Left lung (tissue), 4 donors: ENCODE measurements at regions not wholly inside any gene's neighbourhood (a gene's known extent, or its start where the extent isn't known, plus 50 kb on each side); places are given as distances from the start of the nearest gene placed in this dataset.

Experiments used
- ATAC-seq: fragments of 200-7000 bp; cut with Tn5 transposase; one replicate; pipeline ENCODE4 v1.9.1; 2020; ENCODE audit warnings: moderate library complexity
- DNase-seq, 4 donors: peaks; one replicate each; pipeline ENCODE4 v3.0.0-alpha.2; 2013 to 2020
- H3K27ac ChIP-seq, 2 donors: fragments of 200-600 bp; sonication (generic) in 1 of 2; one replicate each; pipeline versions ENCODE4 v1.5.0 to v1.8.0; 2020 to 2021
- H3K27me3 ChIP-seq, 2 donors: fragments of 200-600 bp; sonication (generic) in 1 of 2; one replicate each; pipeline versions ENCODE4 v1.5.0 to v1.8.0; 2020 to 2021
- H3K36me3 ChIP-seq, 2 donors: fragments of 200-600 bp; sonication (generic) in 1 of 2; one replicate each; pipeline versions ENCODE4 v1.5.0 to v1.8.0; 2020 to 2021
- H3K4me1 ChIP-seq, 2 donors: fragments of 200-600 bp; one replicate each; pipeline ENCODE4 v1.8.0; 2021
- H3K4me3 ChIP-seq, 2 donors: fragments of 200-600 bp; sonication (generic) in 1 of 2; one replicate each; pipeline versions ENCODE4 v1.5.0 to v1.8.0; 2020 to 2021; ENCODE audit warnings: mild to moderate bottlenecking in 1 of 2
- H3K9me3 ChIP-seq, 2 donors: fragments of 200-600 bp; sonication (generic) in 1 of 2; one replicate each; pipeline versions ENCODE4 v1.5.0 to v1.8.0; 2020 to 2021
- intact Hi-C, 2 donors: fragments of 100-400 bp; cut with DNase I; formaldehyde crosslinking; loops; one replicate each; pipeline versions ENCODE4 v1.11.2 to v1.14.2; 2022
- TF ChIP-seq, protein P1 (sequence below), 2 donors: fragments of 200-600 bp; sonication (generic) in 1 of 2; IDR thresholded peaks; one replicate each; pipeline versions ENCODE4 v1.5.0 to v1.8.0; 2021; ENCODE audit warnings: antibody characterized with exemption in 2 of 2
- donor health status: DM: no; HTN: yes; CAD: no.
- donor health status: DM: no; HTN: no; CAD: no.

DNA sequence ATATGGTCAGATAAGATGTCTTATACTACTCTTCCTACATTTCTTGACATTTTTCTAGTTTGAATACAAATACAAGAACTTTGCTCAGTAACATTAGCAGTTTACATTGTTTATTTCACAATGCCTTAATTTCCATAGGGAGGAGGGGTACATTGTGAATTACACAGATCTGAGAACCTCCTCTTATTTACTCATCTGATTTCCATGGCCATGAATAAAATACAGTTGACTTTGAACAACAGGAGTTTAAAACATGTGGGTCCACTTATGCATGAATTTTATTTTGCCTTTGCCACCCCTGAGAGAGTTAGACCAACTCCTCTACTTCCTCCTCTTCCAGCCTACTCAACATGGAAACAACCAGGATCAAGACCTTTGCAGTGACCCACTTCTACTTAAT, 67.7 kb downstream of the MGST1 start:
- DNase-seq = no peak
- H3K9me3 ChIP-seq = no peaks in the 10 kb centered on the region
- no peak for ATAC-seq

DNA sequence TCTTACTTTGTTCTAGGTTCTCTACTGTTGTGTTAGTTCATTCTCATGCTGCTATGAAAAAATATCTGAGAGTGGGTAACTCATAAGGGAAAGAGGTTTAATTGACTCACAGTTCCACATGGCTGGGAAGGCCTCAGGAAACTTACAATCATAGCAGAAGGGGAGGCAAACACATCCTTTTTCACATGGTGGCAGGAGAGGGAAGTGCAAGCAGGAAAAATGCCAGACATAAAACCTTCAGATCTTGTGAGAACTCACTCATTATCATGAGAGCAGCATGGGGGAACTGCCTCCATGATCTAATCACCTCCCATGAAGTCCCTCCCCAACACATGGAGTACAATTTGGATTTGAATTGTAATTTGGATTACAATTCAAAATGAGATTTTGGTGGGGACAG, 69.6 kb downstream of the MGST1 start:
- Histone ChIP-seq H3K4me1 (no peaks in the 10 kb centered on the region), H3K4me3 (no peak overlapping the region), H3K36me3 (no peaks in the 10 kb centered on the region), H3K27me3 (no peaks in the 10 kb centered on the region), H3K9me3 (no peaks in the 10 kb centered on the region), H3K27ac (no peak overlapping the region)
- ATAC-seq (no peak), DNase-seq (no peak)
- intact Hi-C loops = no loop called here
- TF ChIP-seq, protein P1, sequence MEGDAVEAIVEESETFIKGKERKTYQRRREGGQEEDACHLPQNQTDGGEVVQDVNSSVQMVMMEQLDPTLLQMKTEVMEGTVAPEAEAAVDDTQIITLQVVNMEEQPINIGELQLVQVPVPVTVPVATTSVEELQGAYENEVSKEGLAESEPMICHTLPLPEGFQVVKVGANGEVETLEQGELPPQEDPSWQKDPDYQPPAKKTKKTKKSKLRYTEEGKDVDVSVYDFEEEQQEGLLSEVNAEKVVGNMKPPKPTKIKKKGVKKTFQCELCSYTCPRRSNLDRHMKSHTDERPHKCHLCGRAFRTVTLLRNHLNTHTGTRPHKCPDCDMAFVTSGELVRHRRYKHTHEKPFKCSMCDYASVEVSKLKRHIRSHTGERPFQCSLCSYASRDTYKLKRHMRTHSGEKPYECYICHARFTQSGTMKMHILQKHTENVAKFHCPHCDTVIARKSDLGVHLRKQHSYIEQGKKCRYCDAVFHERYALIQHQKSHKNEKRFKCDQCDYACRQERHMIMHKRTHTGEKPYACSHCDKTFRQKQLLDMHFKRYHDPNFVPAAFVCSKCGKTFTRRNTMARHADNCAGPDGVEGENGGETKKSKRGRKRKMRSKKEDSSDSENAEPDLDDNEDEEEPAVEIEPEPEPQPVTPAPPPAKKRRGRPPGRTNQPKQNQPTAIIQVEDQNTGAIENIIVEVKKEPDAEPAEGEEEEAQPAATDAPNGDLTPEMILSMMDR (IDR thresholded peaks at IDR 0.05) = no peak

More for the DNA sequence above, 67.7 kb downstream of the MGST1 start:
- H3K4me1 ChIP-seq = no peaks in the 10 kb centered on the region
- no peak overlapping the region for H3K27ac ChIP-seq
- TF ChIP-seq, protein P1 (IDR thresholded peaks at IDR 0.05) = no peak
- intact Hi-C loops = no loop called here
- no peaks in the 10 kb centered on the region for H3K36me3 ChIP-seq
- no peaks in the 10 kb centered on the region for H3K27me3 ChIP-seq
- H3K4me3 ChIP-seq = no peak overlapping the region

DNA sequence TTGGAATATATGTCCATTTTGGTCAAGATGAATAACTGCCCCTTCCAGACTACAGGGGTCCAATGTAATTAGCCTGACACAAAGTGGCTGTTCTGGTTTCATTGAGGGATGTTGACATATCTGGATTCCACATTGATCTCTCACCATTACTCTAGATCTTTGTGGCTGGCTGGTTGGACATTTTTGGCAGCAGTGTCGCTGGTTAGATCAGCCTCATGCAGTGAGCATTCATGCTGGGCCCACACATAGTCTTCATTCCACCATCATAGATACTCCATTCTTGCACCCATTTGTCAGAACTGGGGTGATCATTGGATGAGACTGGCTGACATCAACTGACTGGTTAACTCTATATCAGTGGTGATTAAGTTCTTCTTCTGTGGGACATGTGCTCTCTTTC, 74.4 kb downstream of the MGST1 start:
- intact Hi-C loops = no loop called here
- TF ChIP-seq, protein P1 (IDR thresholded peaks at IDR 0.05) = no peak

DNA sequence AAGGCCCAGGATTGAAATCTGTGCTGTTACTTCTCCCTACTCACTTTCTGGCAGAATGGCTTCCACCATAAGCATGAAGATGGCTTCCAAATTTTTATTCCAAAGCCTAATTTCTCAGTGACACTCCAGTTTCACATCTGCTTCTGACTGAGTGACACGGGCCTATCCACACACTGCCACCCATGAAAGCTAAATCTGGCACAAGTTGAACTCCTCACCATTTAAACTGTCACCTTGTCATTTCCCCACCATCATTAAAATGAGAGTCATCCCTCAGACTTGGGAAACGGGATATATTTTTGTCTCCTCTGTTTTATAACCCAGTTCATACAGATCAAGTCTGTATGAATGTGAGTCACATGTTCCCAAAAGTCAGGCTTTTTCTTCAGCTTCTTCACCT, 77.1 kb downstream of the MGST1 start:
- Histone ChIP-seq H3K27ac (no peak overlapping the region), H3K27me3 (no peaks in the 10 kb centered on the region), H3K9me3 (no peaks in the 10 kb centered on the region), H3K36me3 (no peaks in the 10 kb centered on the region), H3K4me1 (no peaks in the 10 kb centered on the region), H3K4me3 (no peak overlapping the region)
- intact Hi-C loops = no loop called here
- DNase-seq = no peak
- no peak for ATAC-seq
- TF ChIP-seq, protein P1 (IDR thresholded peaks at IDR 0.05) = no peak

More for the DNA sequence above, 74.4 kb downstream of the MGST1 start:
- Histone ChIP-seq H3K4me1 (no peaks in the 10 kb centered on the region), H3K4me3 (no peak overlapping the region), H3K36me3 (no peaks in the 10 kb centered on the region), H3K27ac (no peak overlapping the region), H3K27me3 (no peaks in the 10 kb centered on the region), H3K9me3 (no peaks in the 10 kb centered on the region)
- no peak for DNase-seq
- no peak for ATAC-seq

DNA sequence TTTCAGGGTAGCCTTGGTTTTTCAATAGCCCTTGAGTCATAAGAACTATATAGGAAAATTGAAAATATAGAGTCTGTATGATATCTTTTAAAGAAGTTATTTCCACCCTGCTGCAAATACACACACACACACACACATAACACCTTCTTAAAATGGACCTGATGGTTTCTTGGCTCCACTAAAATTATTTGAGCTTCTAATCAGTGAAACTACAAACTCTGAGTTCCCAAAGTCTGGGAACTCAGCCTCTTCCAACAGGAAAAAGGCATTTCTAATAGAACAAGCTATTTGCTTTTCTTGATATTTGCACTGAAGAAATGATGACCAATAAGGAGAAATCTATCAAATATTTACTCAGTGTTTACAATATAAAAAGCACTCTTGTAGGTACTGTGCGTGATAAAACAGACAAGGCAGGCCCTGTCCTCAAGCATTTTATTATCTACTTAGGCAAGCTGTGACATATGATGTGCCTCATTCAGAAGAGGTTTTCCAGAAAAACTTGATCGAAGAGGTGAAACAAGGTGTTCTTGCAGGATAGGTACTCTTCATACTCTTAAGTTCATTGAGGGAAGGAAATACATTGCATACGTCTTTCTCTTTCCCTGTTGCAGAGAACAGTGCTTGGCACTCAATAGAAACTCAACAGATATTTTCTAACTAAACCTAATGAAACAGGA, 88.6 kb downstream of the MGST1 start:
- H3K27me3 ChIP-seq = no peaks in the 10 kb centered on the region
- intact Hi-C loops = no loop called here
- ATAC-seq (peak; percentile 71), DNase-seq (no peak)
- TF ChIP-seq, protein P1 (IDR thresholded peaks at IDR 0.05) = no peak
- H3K36me3 ChIP-seq = no peaks in the 10 kb centered on the region
- H3K27ac ChIP-seq = no peak overlapping the region
- H3K4me3 ChIP-seq = no peak overlapping the region
- H3K9me3 ChIP-seq = peaks cover 0 to 3% of the 10 kb centered on the region in 2 donors
- no peaks in the 10 kb centered on the region for H3K4me1 ChIP-seq
